Smooth muscle cell (in vitro differentiated cells): ENCODE measurements at regions not wholly inside any gene's neighbourhood (a gene's known extent, or its start where the extent isn't known, plus 50 kb on each side); places are given as distances from the start of the nearest gene placed in this dataset.

Experiments
- DNase-seq: peaks from one replicate; lab custom pipeline; 2025; ENCODE audit not compliant: unreplicated experiment; lab: John Stamatoyannopoulos, UW
- H2AFZ ChIP-seq: fragments of 200-600 bp; sonication (generic); 2 replicates; pipeline ENCODE4 v1.6.0; 2016; ENCODE audit warnings: antibody characterized with exemption, low read depth, mild to moderate bottlenecking
- H3F3A ChIP-seq: fragments of 200-600 bp; sonication (generic); 2 replicates; pipeline ENCODE4 v1.6.0; 2017; ENCODE audit warnings: antibody characterized with exemption, low read depth
- H3K27ac ChIP-seq: fragments of 200-600 bp; sonication (generic); 2 replicates; pipeline ENCODE4 v1.5.1; 2016; ENCODE audit warnings: low read depth, mild to moderate bottlenecking
- H3K27me3 ChIP-seq: fragments of 200-600 bp; sonication (generic); 2 replicates; pipeline ENCODE4 v1.6.1; 2016; ENCODE audit warnings: low read depth, mild to moderate bottlenecking
- H3K36me3 ChIP-seq: fragments of 200-600 bp; sonication (generic); 2 replicates; pipeline ENCODE4 v1.5.1; 2016; ENCODE audit warnings: low read depth
- H3K4me1 ChIP-seq: fragments of 200-600 bp; sonication (generic); 2 replicates; pipeline ENCODE4 v1.5.1; 2016; ENCODE audit warnings: low read depth
- H3K4me2 ChIP-seq: fragments of 200-600 bp; sonication (generic); 2 replicates; pipeline ENCODE4 v1.6.0; 2016; ENCODE audit warnings: mild to moderate bottlenecking
- H3K4me3 ChIP-seq: fragments of 200-600 bp; sonication (generic); 2 replicates; pipeline ENCODE4 v1.5.1; 2016; ENCODE audit warnings: mild to moderate bottlenecking
- H3K79me2 ChIP-seq: fragments of 200-600 bp; sonication (generic); 2 replicates; pipeline ENCODE4 v1.6.0; 2016; ENCODE audit warnings: low read depth, mild to moderate bottlenecking
- H3K9ac ChIP-seq: fragments of 200-600 bp; sonication (generic); 2 replicates; pipeline ENCODE4 v1.6.0; 2016; ENCODE audit warnings: low read depth
- H3K9me3 ChIP-seq: fragments of 200-600 bp; sonication (generic); replicated peaks from 2 replicates; pipeline ENCODE4 v1.5.1; 2016; ENCODE audit warnings: low read depth
- H4K20me1 ChIP-seq: fragments of 200-600 bp; sonication (generic); 2 replicates; pipeline ENCODE4 v1.6.0; 2016; ENCODE audit warnings: low read depth
- WGBS: methylation state at CpG from one replicate; pipeline ENCODE4 v1.1.7; 2016; ENCODE audit warnings: low lambda C conversion rate; 5-methylcytosine and 5-hydroxymethylcytosine counted together
- TF ChIP-seq, protein P1 (sequence below): fragments of 200-600 bp; sonication (generic); IDR thresholded peaks from 2 replicates; pipeline ENCODE4 v1.5.1; 2017; ENCODE audit warnings: borderline replicate concordance, mild to moderate bottlenecking, antibody characterized with exemption; ENCODE audit not compliant: insufficient read depth, poor library complexity, severe bottlenecking

DNA sequence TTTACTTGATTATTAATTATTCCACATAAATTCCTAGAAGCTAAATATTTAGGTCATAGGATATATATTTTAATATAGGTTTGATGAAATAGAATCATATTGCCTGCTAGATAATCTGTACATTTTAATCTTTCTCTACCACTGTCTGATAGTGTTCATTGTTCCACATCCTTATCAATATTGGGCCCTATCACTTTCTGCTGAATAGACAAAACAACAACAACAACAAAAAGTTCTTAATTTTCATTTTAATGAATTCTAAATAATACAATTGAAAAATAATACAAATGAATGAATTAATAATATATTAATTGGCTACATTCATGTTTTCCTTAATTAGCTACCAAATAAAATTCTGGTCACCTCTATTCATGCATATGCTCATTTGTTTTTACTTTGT, 1437.2 kb downstream of the LRFN5 start:
- H2AFZ ChIP-seq, result no peak overlapping the region
- H3K9ac ChIP-seq, result no peak overlapping the region
- H3K27ac ChIP-seq, result no peak overlapping the region
- TF ChIP-seq, protein P1, sequence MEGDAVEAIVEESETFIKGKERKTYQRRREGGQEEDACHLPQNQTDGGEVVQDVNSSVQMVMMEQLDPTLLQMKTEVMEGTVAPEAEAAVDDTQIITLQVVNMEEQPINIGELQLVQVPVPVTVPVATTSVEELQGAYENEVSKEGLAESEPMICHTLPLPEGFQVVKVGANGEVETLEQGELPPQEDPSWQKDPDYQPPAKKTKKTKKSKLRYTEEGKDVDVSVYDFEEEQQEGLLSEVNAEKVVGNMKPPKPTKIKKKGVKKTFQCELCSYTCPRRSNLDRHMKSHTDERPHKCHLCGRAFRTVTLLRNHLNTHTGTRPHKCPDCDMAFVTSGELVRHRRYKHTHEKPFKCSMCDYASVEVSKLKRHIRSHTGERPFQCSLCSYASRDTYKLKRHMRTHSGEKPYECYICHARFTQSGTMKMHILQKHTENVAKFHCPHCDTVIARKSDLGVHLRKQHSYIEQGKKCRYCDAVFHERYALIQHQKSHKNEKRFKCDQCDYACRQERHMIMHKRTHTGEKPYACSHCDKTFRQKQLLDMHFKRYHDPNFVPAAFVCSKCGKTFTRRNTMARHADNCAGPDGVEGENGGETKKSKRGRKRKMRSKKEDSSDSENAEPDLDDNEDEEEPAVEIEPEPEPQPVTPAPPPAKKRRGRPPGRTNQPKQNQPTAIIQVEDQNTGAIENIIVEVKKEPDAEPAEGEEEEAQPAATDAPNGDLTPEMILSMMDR, result no peak
- no peaks in the 10 kb centered on the region for H3K79me2 ChIP-seq
- no peaks in the 10 kb centered on the region for H4K20me1 ChIP-seq
- H3K27me3 ChIP-seq, result no peaks in the 10 kb centered on the region
- no peaks in the 10 kb centered on the region for H3K4me1 ChIP-seq
- no peaks in the 10 kb centered on the region for H3K36me3 ChIP-seq
- no peaks in the 10 kb centered on the region for H3F3A ChIP-seq
- no peak for DNase-seq
- no peak overlapping the region for H3K4me2 ChIP-seq
- no peaks in the 10 kb centered on the region for H3K9me3 ChIP-seq
- no peak overlapping the region for H3K4me3 ChIP-seq

DNA sequence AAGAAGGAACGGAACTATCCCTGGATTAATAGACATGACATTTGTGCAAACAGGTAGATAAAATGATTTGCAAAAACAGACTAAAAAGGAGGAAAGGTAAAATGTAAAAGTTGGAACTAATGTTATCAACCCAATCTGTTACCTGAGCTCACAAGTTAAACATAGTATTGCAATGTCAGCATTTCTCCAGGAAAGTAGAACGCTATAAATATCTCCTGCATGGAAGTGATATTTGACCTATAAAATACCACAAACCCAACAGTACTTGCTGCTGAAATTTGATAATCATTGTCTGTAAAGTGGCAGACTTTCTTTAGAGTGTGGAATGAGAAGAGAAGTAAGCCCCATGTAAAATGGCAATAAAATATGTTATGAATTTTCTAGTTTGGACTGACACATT, 1435.7 kb downstream of the LRFN5 start:
- H3K9ac ChIP-seq, result no peak overlapping the region
- H3K27me3 ChIP-seq, result no peaks in the 10 kb centered on the region
- no peak overlapping the region for H3K4me3 ChIP-seq
- no peak overlapping the region for H3K4me2 ChIP-seq
- no peaks in the 10 kb centered on the region for H3K4me1 ChIP-seq
- DNase-seq, result no peak
- H3F3A ChIP-seq, result no peaks in the 10 kb centered on the region
- H2AFZ ChIP-seq, result peak overlapping the region; percentile 8
- H3K79me2 ChIP-seq, result no peaks in the 10 kb centered on the region
- H3K36me3 ChIP-seq, result no peaks in the 10 kb centered on the region
- TF ChIP-seq, protein P1, result no peak
- H3K9me3 ChIP-seq, result no peaks in the 10 kb centered on the region
- 95% methylated on average over 2 of the region's 2 CpGs for WGBS
- no peak overlapping the region for H3K27ac ChIP-seq
- H4K20me1 ChIP-seq, result no peaks in the 10 kb centered on the region

DNA sequence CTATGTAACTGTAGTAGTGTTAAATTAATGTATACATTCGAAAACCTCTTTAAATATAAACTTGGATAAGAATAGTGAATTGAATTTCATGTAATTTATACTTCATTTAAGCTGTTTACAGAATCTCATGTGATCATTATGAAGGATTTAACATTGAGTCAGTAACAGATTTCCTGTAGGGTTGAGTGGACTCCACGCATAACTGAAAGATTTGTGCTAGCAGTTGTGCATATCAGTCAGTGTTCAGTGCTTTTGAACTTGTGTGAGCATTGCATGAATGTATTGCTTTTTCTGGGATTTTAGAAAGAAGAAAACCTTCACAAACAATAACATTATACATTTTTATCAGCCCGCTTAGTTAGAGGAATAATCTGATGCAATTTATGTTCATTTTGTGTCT, 1435.3 kb downstream of the LRFN5 start:
- Histone ChIP-seq H3K36me3 (no peaks in the 10 kb centered on the region), H3K27ac (no peak overlapping the region), H2AFZ (peak overlapping the region; percentile 8), H3K4me1 (no peaks in the 10 kb centered on the region), H3K9me3 (no peaks in the 10 kb centered on the region), H3K79me2 (no peaks in the 10 kb centered on the region), H3K4me2 (no peak overlapping the region), H4K20me1 (no peaks in the 10 kb centered on the region), H3K4me3 (no peak overlapping the region), H3F3A (no peaks in the 10 kb centered on the region), H3K9ac (no peak overlapping the region), H3K27me3 (no peaks in the 10 kb centered on the region)
- TF ChIP-seq, protein P1, result no peak
- 81% methylated on average over 3 of the region's 3 CpGs for WGBS
- no peak for DNase-seq

DNA sequence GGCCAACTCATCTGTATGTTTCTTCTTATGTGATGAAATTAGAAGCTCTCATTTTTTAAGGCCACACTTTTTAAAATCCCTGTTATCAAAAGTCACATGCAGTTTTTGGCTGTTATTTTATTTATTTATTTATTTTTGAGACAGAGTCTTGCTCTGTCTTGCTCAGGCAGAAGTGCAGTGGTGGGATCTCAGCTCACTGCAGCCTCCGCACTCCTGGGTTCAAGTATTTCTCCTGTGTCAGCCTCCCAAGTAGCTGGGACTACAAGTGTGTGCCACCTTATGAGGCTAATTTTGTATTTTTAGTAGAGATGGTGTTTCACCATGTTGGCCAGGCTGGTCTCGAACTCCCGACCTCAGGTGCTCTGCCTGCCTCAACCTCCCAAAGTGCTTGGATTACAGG, 1434.5 kb downstream of the LRFN5 start:
- Histone ChIP-seq H3K4me2 (no peak overlapping the region), H3K79me2 (no peaks in the 10 kb centered on the region), H3K36me3 (no peaks in the 10 kb centered on the region), H3K9ac (no peak overlapping the region), H4K20me1 (no peaks in the 10 kb centered on the region), H3K4me3 (no peak overlapping the region), H3K27ac (no peak overlapping the region), H3K27me3 (no peaks in the 10 kb centered on the region), H3F3A (no peaks in the 10 kb centered on the region), H3K4me1 (no peaks in the 10 kb centered on the region), H3K9me3 (no peaks in the 10 kb centered on the region), H2AFZ (no peak overlapping the region)
- whole genome bisulfite sequencing, result 89% methylated on average over 3 of the region's 3 CpGs
- TF ChIP-seq, protein P1, result no peak
- no peak for DNase-seq
